Smooth muscle cell (in vitro differentiated cells): ENCODE measurements at regions not wholly inside any gene's neighbourhood (a gene's known extent, or its start where the extent isn't known, plus 50 kb on each side); places are given as distances from the start of the nearest gene placed in this dataset.

ENCODE experiments used
- DNase-seq: peaks from one replicate; lab custom pipeline; 2025; ENCODE audit not compliant: unreplicated experiment; lab: John Stamatoyannopoulos, UW
- H2AFZ ChIP-seq: fragments of 200-600 bp; sonication (generic); 2 replicates; pipeline ENCODE4 v1.6.0; 2016; ENCODE audit warnings: antibody characterized with exemption, low read depth, mild to moderate bottlenecking
- H3F3A ChIP-seq: fragments of 200-600 bp; sonication (generic); 2 replicates; pipeline ENCODE4 v1.6.0; 2017; ENCODE audit warnings: antibody characterized with exemption, low read depth
- H3K27ac ChIP-seq: fragments of 200-600 bp; sonication (generic); 2 replicates; pipeline ENCODE4 v1.5.1; 2016; ENCODE audit warnings: low read depth, mild to moderate bottlenecking
- H3K27me3 ChIP-seq: fragments of 200-600 bp; sonication (generic); 2 replicates; pipeline ENCODE4 v1.6.1; 2016; ENCODE audit warnings: low read depth, mild to moderate bottlenecking
- H3K36me3 ChIP-seq: fragments of 200-600 bp; sonication (generic); 2 replicates; pipeline ENCODE4 v1.5.1; 2016; ENCODE audit warnings: low read depth
- H3K4me1 ChIP-seq: fragments of 200-600 bp; sonication (generic); 2 replicates; pipeline ENCODE4 v1.5.1; 2016; ENCODE audit warnings: low read depth
- H3K4me2 ChIP-seq: fragments of 200-600 bp; sonication (generic); 2 replicates; pipeline ENCODE4 v1.6.0; 2016; ENCODE audit warnings: mild to moderate bottlenecking
- H3K4me3 ChIP-seq: fragments of 200-600 bp; sonication (generic); 2 replicates; pipeline ENCODE4 v1.5.1; 2016; ENCODE audit warnings: mild to moderate bottlenecking
- H3K79me2 ChIP-seq: fragments of 200-600 bp; sonication (generic); 2 replicates; pipeline ENCODE4 v1.6.0; 2016; ENCODE audit warnings: low read depth, mild to moderate bottlenecking
- H3K9ac ChIP-seq: fragments of 200-600 bp; sonication (generic); 2 replicates; pipeline ENCODE4 v1.6.0; 2016; ENCODE audit warnings: low read depth
- H3K9me3 ChIP-seq: fragments of 200-600 bp; sonication (generic); replicated peaks from 2 replicates; pipeline ENCODE4 v1.5.1; 2016; ENCODE audit warnings: low read depth
- H4K20me1 ChIP-seq: fragments of 200-600 bp; sonication (generic); 2 replicates; pipeline ENCODE4 v1.6.0; 2016; ENCODE audit warnings: low read depth
- CTCF ChIP-seq: fragments of 200-600 bp; sonication (generic); IDR thresholded peaks from 2 replicates; pipeline ENCODE4 v1.5.1; 2017; ENCODE audit warnings: borderline replicate concordance, mild to moderate bottlenecking, antibody characterized with exemption; ENCODE audit not compliant: insufficient read depth, poor library complexity, severe bottlenecking
- WGBS: methylation state at CpG from one replicate; pipeline ENCODE4 v1.1.7; 2016; ENCODE audit warnings: low lambda C conversion rate; 5-methylcytosine and 5-hydroxymethylcytosine counted together

- H3K27me3 ChIP-seq: no peaks in the 10 kb centered on the region
- H3K4me1 ChIP-seq: no peaks in the 10 kb centered on the region
- H3K4me2 ChIP-seq: no peak overlapping the region
- H3K79me2 ChIP-seq: no peaks in the 10 kb centered on the region
- DNase-seq: no peak
- no peak overlapping the region for H3K9ac ChIP-seq
- no peaks in the 10 kb centered on the region for H4K20me1 ChIP-seq
- H3F3A ChIP-seq: no peaks in the 10 kb centered on the region
- H3K4me3 ChIP-seq: no peak overlapping the region
- H3K36me3 ChIP-seq: no peaks in the 10 kb centered on the region
- no peak overlapping the region for H3K27ac ChIP-seq
- 89% methylated on average over 9 of the region's 9 CpGs for whole genome bisulfite sequencing
- no peaks in the 10 kb centered on the region for H3K9me3 ChIP-seq
- no peak for TF ChIP-seq CTCF
- H2AFZ ChIP-seq: no peak overlapping the region
Measured at GRCh38 chr12:131330106-131330815, 376.6 kb downstream of the ADGRD1 start.

DNA sequence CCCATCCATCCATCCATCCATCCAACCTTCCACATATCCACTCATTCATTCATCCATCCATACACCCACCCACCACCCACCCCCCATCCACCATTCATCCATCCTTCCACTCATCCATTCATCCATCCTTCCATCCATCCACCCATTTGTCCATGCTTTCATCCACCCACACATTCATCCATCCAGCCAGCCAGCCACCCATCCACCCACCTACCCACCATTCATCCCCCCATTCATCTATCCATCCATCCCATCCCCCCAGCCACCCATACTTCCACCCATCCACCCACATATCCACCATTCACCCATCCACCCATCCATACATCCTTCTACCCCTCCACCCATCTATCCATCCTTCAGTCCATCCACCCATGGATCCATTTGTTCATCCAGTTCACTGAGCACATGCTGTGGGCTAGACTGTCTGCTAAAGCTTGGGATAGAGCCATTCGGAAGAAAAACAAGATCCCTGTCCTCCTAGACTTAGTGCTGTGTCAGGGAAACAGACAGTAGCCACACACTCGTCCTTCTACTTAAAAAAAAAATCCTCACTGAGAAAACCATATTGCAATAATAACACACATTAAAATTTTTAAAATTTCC is 377.5 kb downstream of the ADGRD1 start:
- Histone ChIP-seq H2AFZ (no peak overlapping the region), H3K4me2 (no peak overlapping the region), H4K20me1 (no peaks in the 10 kb centered on the region), H3K4me3 (no peak overlapping the region), H3K4me1 (no peaks in the 10 kb centered on the region), H3K27ac (no peak overlapping the region), H3K79me2 (no peaks in the 10 kb centered on the region), H3K9me3 (no peaks in the 10 kb centered on the region), H3F3A (no peaks in the 10 kb centered on the region), H3K27me3 (no peaks in the 10 kb centered on the region), H3K36me3 (no peaks in the 10 kb centered on the region), H3K9ac (no peak overlapping the region)
- WGBS: 65% methylated on average over 2 of the region's 2 CpGs
- DNase-seq: no peak
- TF ChIP-seq CTCF: no peak

DNA sequence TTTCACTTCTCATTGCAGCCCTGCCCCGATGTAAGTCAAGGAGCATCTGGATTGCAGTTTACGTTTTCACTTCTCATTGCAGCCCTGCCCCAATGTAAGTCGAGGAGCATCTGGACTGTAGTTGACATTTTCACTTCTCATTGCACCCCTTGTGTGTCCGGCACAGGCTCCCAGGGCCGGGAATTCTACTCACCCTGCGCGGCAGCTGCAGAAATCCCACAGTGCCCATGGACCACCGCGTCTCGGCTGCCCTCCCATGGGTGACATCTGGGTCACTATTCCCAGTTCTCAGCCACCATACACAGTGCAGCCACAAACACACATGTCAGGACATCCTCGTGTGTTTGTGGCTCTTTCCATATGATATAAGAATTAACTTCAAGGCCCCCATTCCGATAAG is 378.5 kb downstream of the ADGRD1 start:
- no peaks in the 10 kb centered on the region for H3K79me2 ChIP-seq
- H3K9ac ChIP-seq: no peak overlapping the region
- no peaks in the 10 kb centered on the region for H3F3A ChIP-seq
- DNase-seq: no peak
- no peak overlapping the region for H3K27ac ChIP-seq
- H3K4me3 ChIP-seq: no peak overlapping the region
- no peak overlapping the region for H2AFZ ChIP-seq
- WGBS: 83% methylated on average over 12 of the region's 12 CpGs
- H3K9me3 ChIP-seq: no peaks in the 10 kb centered on the region
- no peaks in the 10 kb centered on the region for H3K4me1 ChIP-seq
- H3K27me3 ChIP-seq: no peaks in the 10 kb centered on the region
- H4K20me1 ChIP-seq: no peaks in the 10 kb centered on the region
- TF ChIP-seq CTCF: no peak
- H3K36me3 ChIP-seq: no peaks in the 10 kb centered on the region
- no peak overlapping the region for H3K4me2 ChIP-seq

DNA sequence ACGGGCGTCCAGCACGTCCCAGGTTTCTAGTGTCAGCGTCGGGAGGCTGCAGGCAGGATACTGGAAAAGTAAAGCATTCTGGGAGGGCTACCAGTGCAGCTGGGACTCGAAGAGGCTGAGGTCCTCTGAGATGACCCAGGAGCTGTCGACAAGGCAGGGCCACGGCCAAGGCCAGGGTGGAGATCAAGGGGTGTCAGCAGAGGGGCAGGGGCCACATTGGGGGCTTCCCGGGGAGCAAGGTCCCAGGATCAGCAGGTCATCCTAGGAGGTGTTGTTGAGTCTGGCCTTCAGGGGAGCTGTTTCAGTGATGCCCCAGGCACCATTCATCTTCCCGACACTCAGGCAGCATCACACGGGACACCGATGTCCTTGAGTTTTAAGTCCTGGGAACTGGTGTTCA is 377.8 kb upstream of the SFSWAP start:
- no peaks in the 10 kb centered on the region for H3F3A ChIP-seq
- no peak for TF ChIP-seq CTCF
- no peaks in the 10 kb centered on the region for H3K9me3 ChIP-seq
- H3K79me2 ChIP-seq: no peaks in the 10 kb centered on the region
- H3K27me3 ChIP-seq: no peaks in the 10 kb centered on the region
- DNase-seq: no peak
- H3K4me2 ChIP-seq: no peak overlapping the region
- no peak overlapping the region for H3K4me3 ChIP-seq
- H4K20me1 ChIP-seq: no peaks in the 10 kb centered on the region
- 90% methylated on average over 12 of the region's 12 CpGs for WGBS
- no peak overlapping the region for H2AFZ ChIP-seq
- no peaks in the 10 kb centered on the region for H3K36me3 ChIP-seq
- H3K27ac ChIP-seq: no peak overlapping the region
- H3K9ac ChIP-seq: no peak overlapping the region
- H3K4me1 ChIP-seq: no peaks in the 10 kb centered on the region
